ENCODE measurements at regions not wholly inside any gene's neighbourhood (a gene's known extent, or its start where the extent isn't known, plus 50 kb on each side); places are given as distances from the start of the nearest gene placed in this dataset.

DNA sequence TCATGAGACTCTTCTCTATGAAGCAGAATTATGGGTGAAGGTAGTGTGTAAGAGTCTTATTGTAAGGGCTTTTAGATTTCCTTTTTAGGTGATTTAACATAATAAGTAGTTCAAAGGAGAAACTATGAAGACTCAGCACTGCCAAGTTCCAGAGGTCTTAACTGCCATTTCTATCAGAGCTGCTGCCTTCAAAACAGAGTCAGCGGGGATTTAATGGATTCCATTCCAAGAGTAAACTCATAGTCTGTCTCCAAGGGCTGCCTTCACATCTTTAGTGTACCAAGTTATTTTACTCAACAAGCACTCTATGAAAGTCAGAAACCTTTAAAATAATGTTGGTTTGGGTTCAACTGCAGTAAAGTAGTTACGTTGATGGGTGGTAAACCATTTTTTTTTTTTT, 289.6 kb upstream of the HTR2A start:
- intact Hi-C loops (cut with DNase I): no loop called here
- H3K9me3 ChIP-seq: no peaks in the 10 kb centered on the region
- no peaks in the 10 kb centered on the region for H3K27me3 ChIP-seq
- H3K27ac ChIP-seq: no peak overlapping the region
- DNase-seq (no peak), ATAC-seq (no peak)
- no peaks in the 10 kb centered on the region for H3K36me3 ChIP-seq
- TF ChIP-seq, protein P1, sequence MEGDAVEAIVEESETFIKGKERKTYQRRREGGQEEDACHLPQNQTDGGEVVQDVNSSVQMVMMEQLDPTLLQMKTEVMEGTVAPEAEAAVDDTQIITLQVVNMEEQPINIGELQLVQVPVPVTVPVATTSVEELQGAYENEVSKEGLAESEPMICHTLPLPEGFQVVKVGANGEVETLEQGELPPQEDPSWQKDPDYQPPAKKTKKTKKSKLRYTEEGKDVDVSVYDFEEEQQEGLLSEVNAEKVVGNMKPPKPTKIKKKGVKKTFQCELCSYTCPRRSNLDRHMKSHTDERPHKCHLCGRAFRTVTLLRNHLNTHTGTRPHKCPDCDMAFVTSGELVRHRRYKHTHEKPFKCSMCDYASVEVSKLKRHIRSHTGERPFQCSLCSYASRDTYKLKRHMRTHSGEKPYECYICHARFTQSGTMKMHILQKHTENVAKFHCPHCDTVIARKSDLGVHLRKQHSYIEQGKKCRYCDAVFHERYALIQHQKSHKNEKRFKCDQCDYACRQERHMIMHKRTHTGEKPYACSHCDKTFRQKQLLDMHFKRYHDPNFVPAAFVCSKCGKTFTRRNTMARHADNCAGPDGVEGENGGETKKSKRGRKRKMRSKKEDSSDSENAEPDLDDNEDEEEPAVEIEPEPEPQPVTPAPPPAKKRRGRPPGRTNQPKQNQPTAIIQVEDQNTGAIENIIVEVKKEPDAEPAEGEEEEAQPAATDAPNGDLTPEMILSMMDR (IDR thresholded peaks at IDR 0.05): no peak
- WGBS, 2 donors: 52 to 72% methylated on average over 2 of the region's 2 CpGs
- no peak overlapping the region for H3K4me3 ChIP-seq
- peaks cover 0 to 3% (median 0%) of the 10 kb centered on the region in 9 donors for H3K4me1 ChIP-seq

DNA sequence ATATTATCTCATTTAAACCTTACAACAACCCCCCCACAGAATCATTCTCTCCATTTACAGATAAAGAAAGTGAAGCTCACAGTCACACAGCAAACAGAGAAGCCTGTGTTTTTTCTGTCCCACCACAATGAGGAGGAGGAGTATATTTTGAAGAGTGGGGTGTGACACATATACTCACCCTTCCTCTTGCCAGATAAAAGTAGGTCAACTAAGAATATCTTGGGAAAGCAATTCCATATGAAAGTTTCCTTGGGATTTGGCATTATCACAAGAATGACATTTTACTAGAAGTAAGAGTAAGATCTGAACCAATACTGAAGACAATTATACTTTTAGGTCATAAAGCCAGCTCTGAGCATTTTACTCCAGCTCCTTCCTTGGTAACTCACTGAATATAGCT, 287.5 kb upstream of the HTR2A start:
- DNase-seq: no peak
- TF ChIP-seq, protein P1 (IDR thresholded peaks at IDR 0.05): no peak
- ATAC-seq: no peak
- no peaks in the 10 kb centered on the region for H3K36me3 ChIP-seq
- H3K9me3 ChIP-seq: no peaks in the 10 kb centered on the region
- peaks cover 0 to 3% (median 0%) of the 10 kb centered on the region in 9 donors for H3K4me1 ChIP-seq
- no peaks in the 10 kb centered on the region for H3K27me3 ChIP-seq
- no peak overlapping the region for H3K27ac ChIP-seq
- intact Hi-C loops (cut with DNase I): no loop called here
- H3K4me3 ChIP-seq: no peak overlapping the region

DNA sequence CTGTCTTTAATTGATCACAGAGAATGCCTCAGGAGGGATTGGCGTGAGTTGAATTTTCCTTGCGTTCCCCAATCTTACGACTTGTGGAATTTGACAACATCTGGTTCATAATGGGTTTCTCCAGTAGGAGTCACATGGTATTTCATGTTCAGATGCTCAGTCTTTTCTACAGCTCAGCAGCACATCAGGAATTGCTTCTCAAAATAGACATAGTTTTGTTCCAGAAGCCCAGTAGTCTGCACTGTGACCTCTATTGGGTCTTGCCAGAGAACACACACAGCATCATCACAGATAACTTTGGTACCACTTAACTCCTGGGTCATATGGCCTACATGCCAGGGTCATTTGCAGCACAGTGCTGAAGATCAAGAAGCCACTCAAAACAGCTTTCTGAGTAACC, 282.5 kb upstream of the HTR2A start:
- peak in 3 of 8 donors; percentile 34 to 64 (median 50) for ATAC-seq
- no peak for DNase-seq
- no peaks in the 10 kb centered on the region for H3K36me3 ChIP-seq
- TF ChIP-seq, protein P1 (IDR thresholded peaks at IDR 0.05): no peak
- H3K4me3 ChIP-seq: no peak overlapping the region
- 82 to 83% methylated on average over 3 of the region's 3 CpGs for WGBS, 2 donors
- no peaks in the 10 kb centered on the region for H3K9me3 ChIP-seq
- no peak overlapping the region for H3K27ac ChIP-seq
- peaks cover 0 to 4% (median 0%) of the 10 kb centered on the region in 9 donors for H3K4me1 ChIP-seq
- no peaks in the 10 kb centered on the region for H3K27me3 ChIP-seq
- intact Hi-C loops (cut with DNase I): no loop called here

DNA sequence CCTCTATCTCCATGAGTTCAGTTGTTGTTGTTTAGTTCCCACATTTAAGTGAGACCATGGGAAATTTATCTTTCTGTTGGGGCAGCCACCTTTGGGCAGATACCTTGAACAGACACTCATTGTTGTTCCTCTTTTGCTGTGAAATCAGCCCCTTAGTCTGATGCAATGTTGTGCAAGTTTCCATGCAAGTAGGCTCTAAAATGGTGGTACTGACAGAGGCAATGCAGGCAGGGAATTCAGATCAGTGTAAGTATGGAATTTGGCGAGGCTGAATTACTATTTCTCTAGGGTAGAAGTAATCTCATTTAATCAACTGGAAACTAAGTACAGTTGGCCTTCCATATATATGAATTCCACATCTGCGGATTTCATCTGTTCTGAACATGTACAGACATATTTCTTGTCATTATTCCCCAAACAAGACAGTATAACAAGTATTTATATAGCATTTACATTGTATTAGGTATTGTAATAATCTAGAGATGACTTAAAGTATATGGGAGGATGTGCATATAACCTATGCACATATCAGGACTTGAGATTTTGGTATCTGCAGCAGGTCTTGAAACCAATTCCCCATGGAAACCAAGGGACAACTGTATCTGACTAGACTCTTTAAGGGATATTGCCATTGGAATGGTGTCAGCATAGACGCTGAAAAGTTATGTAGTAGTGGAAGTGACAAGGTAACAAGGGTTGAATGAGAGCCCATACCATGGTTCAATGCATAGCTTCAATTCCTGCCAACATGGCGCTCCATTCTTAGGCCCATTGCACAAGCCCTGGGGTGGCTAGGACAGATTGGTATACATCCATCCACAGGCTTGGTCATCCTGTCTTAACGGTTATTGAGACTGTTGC, 281.5 kb upstream of the HTR2A start:
- DNase-seq: no peak
- no peak for ATAC-seq
- Histone ChIP-seq H3K36me3 (no peaks in the 10 kb centered on the region), H3K4me3 (no peak overlapping the region), H3K27ac (no peak overlapping the region), H3K9me3 (no peaks in the 10 kb centered on the region), H3K27me3 (no peaks in the 10 kb centered on the region), H3K4me1 (peaks cover 0 to 4% (median 0%) of the 10 kb centered on the region in 9 donors)
- TF ChIP-seq, protein P1 (IDR thresholded peaks at IDR 0.05): no peak
- 76% methylated on average over 5 of the region's 5 CpGs for WGBS, 2 donors
- intact Hi-C loops (cut with DNase I): no loop called here
